GM12872 (cell line): ENCODE measurements at regions not wholly inside any gene's neighbourhood (a gene's known extent, or its start where the extent isn't known, plus 50 kb on each side); places are given as distances from the start of the nearest gene placed in this dataset.

Experiments used
- CTCF ChIP-seq: IDR thresholded peaks from 3 replicates; pipeline ENCODE4 v1.5.1; 2011; ENCODE audit warnings: low read depth, mild to moderate bottlenecking, low read length, moderate library complexity; ENCODE audit not compliant: insufficient read depth

GRCh38 chr3:29088579-29088978 lies 192.3 kb upstream of the RBMS3 start:
- no peak for TF ChIP-seq CTCF

- no peak for TF ChIP-seq CTCF
These were observed 189.8 kb upstream of the RBMS3 start for GRCh38 chr3:29090912-29091597.

- no peak for TF ChIP-seq CTCF
These were observed 189.2 kb upstream of the RBMS3 start for GRCh38 chr3:29091599-29092189.

- TF ChIP-seq CTCF: no peak
These were observed 188.5 kb upstream of the RBMS3 start for GRCh38 chr3:29092348-29092747.

- TF ChIP-seq CTCF: no peak
These were observed 181.6 kb upstream of the RBMS3 start for GRCh38 chr3:29099296-29099695.

- TF ChIP-seq CTCF: no peak
These were observed 181.1 kb upstream of the RBMS3 start for GRCh38 chr3:29099775-29100174.

GRCh38 chr3:29100292-29100691 lies 180.6 kb upstream of the RBMS3 start:
- no peak for TF ChIP-seq CTCF

- TF ChIP-seq CTCF: no peak
These were observed 152.9 kb upstream of the RBMS3 start for GRCh38 chr3:29128001-29128400.
